ENCODE measurements at regions not wholly inside any gene's neighbourhood (a gene's known extent, or its start where the extent isn't known, plus 50 kb on each side); places are given as distances from the start of the nearest gene placed in this dataset.

GRCh38 chr3:86849991-86850390 lies 141.0 kb downstream of the VGLL3 start:
- no peak for DNase-seq (ENCODE audit: low read depth in 1 of 2, low spot score in 1 of 2)
- no peak overlapping the region for H3K4me3 ChIP-seq (replicated peaks; ENCODE audit: insufficient read depth, low read length)
- H3K27me3 ChIP-seq (ENCODE audit: insufficient read depth, poor library complexity, severe bottlenecking) = no peaks in the 10 kb centered on the region
- no peak for TF ChIP-seq SPI1 (IDR thresholded peaks at IDR 0.05; ENCODE audit: borderline replicate concordance, low read depth)
- TF ChIP-seq GABPA (IDR thresholded peaks at IDR 0.05; ENCODE audit: low read depth) = no peak
- TF ChIP-seq, protein P1, sequence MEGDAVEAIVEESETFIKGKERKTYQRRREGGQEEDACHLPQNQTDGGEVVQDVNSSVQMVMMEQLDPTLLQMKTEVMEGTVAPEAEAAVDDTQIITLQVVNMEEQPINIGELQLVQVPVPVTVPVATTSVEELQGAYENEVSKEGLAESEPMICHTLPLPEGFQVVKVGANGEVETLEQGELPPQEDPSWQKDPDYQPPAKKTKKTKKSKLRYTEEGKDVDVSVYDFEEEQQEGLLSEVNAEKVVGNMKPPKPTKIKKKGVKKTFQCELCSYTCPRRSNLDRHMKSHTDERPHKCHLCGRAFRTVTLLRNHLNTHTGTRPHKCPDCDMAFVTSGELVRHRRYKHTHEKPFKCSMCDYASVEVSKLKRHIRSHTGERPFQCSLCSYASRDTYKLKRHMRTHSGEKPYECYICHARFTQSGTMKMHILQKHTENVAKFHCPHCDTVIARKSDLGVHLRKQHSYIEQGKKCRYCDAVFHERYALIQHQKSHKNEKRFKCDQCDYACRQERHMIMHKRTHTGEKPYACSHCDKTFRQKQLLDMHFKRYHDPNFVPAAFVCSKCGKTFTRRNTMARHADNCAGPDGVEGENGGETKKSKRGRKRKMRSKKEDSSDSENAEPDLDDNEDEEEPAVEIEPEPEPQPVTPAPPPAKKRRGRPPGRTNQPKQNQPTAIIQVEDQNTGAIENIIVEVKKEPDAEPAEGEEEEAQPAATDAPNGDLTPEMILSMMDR (IDR thresholded peaks at IDR 0.05; ENCODE audit: insufficient read depth, low read length) = no peak
- TF ChIP-seq, protein P2, sequence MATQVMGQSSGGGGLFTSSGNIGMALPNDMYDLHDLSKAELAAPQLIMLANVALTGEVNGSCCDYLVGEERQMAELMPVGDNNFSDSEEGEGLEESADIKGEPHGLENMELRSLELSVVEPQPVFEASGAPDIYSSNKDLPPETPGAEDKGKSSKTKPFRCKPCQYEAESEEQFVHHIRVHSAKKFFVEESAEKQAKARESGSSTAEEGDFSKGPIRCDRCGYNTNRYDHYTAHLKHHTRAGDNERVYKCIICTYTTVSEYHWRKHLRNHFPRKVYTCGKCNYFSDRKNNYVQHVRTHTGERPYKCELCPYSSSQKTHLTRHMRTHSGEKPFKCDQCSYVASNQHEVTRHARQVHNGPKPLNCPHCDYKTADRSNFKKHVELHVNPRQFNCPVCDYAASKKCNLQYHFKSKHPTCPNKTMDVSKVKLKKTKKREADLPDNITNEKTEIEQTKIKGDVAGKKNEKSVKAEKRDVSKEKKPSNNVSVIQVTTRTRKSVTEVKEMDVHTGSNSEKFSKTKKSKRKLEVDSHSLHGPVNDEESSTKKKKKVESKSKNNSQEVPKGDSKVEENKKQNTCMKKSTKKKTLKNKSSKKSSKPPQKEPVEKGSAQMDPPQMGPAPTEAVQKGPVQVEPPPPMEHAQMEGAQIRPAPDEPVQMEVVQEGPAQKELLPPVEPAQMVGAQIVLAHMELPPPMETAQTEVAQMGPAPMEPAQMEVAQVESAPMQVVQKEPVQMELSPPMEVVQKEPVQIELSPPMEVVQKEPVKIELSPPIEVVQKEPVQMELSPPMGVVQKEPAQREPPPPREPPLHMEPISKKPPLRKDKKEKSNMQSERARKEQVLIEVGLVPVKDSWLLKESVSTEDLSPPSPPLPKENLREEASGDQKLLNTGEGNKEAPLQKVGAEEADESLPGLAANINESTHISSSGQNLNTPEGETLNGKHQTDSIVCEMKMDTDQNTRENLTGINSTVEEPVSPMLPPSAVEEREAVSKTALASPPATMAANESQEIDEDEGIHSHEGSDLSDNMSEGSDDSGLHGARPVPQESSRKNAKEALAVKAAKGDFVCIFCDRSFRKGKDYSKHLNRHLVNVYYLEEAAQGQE (IDR thresholded peaks at IDR 0.05; ENCODE audit: insufficient replicate concordance, low read depth) = no peak
- H3K27ac ChIP-seq (replicated peaks) = no peak overlapping the region

GRCh38 chr3:86845726-86846125 lies 145.2 kb downstream of the VGLL3 start:
- no peak for DNase-seq (ENCODE audit: low read depth in 1 of 2, low spot score in 1 of 2)
- no peak for TF ChIP-seq GABPA (IDR thresholded peaks at IDR 0.05; ENCODE audit: low read depth)
- TF ChIP-seq, protein P2 (IDR thresholded peaks at IDR 0.05; ENCODE audit: insufficient replicate concordance, low read depth) = no peak
- no peak for TF ChIP-seq SPI1 (IDR thresholded peaks at IDR 0.05; ENCODE audit: borderline replicate concordance, low read depth)
- Histone ChIP-seq H3K4me3 (replicated peaks; ENCODE audit: insufficient read depth, low read length) (no peak overlapping the region), H3K27me3 (ENCODE audit: insufficient read depth, poor library complexity, severe bottlenecking) (no peaks in the 10 kb centered on the region), H3K27ac (replicated peaks) (no peak overlapping the region)

GRCh38 chr3:86838927-86839326 lies 152.0 kb downstream of the VGLL3 start:
- H3K27ac ChIP-seq (replicated peaks) = no peak overlapping the region
- no peak for DNase-seq (ENCODE audit: low read depth in 1 of 2, low spot score in 1 of 2)
- H3K4me3 ChIP-seq (replicated peaks; ENCODE audit: insufficient read depth, low read length) = no peak overlapping the region
- TF ChIP-seq, protein P1 (IDR thresholded peaks at IDR 0.05; ENCODE audit: insufficient read depth, low read length) = no peak
- TF ChIP-seq SPI1 (IDR thresholded peaks at IDR 0.05; ENCODE audit: borderline replicate concordance, low read depth) (no peak), POLR2AphosphoS5 (IDR thresholded peaks at IDR 0.05; ENCODE audit: low read depth) (no peak), GABPA (IDR thresholded peaks at IDR 0.05; ENCODE audit: low read depth) (no peak)
- TF ChIP-seq, protein P2 (IDR thresholded peaks at IDR 0.05; ENCODE audit: insufficient replicate concordance, low read depth) = no peak
- H3K27me3 ChIP-seq (ENCODE audit: insufficient read depth, poor library complexity, severe bottlenecking) = no peaks in the 10 kb centered on the region

DNA sequence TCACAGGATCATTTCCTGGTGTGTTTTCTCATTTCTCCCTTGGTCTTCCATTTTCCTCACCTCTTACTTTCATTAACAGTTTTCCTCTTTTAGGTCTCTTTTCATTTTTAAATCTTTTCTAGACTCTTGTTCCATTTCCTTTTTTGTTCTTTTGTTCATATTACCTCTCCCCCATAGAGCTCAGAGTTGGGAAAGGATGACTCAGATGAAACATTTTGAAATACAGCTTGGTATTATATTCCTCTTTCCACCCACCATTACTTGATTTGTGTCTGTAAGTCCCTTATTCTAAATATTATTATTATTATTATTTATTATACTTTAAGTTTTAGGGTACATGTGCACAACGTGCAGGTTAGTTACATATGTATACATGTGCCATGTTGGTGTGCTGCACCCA lies 153.1 kb downstream of the VGLL3 start:
- H3K4me3 ChIP-seq (replicated peaks; ENCODE audit: insufficient read depth, low read length) = no peak overlapping the region
- TF ChIP-seq, protein P2 (IDR thresholded peaks at IDR 0.05; ENCODE audit: insufficient replicate concordance, low read depth) = no peak
- TF ChIP-seq GABPA (IDR thresholded peaks at IDR 0.05; ENCODE audit: low read depth) = no peak
- TF ChIP-seq SPI1 (IDR thresholded peaks at IDR 0.05; ENCODE audit: borderline replicate concordance, low read depth) = no peak
- no peak for TF ChIP-seq POLR2AphosphoS5 (IDR thresholded peaks at IDR 0.05; ENCODE audit: low read depth)
- TF ChIP-seq, protein P1 (IDR thresholded peaks at IDR 0.05; ENCODE audit: insufficient read depth, low read length) = no peak
- H3K27me3 ChIP-seq (ENCODE audit: insufficient read depth, poor library complexity, severe bottlenecking) = no peaks in the 10 kb centered on the region
- no peak overlapping the region for H3K27ac ChIP-seq (replicated peaks)
- DNase-seq (ENCODE audit: low read depth in 1 of 2, low spot score in 1 of 2) = no peak

Measured in HL-60 (cell line).